Testis (tissue), 2 donors: ENCODE measurements at regions not wholly inside any gene's neighbourhood (a gene's known extent, or its start where the extent isn't known, plus 50 kb on each side); places are given as distances from the start of the nearest gene placed in this dataset.

Experiments
- POLR2A ChIP-seq: fragments of 450-650 bp; IDR thresholded peaks from one replicate; pipeline ENCODE4 v1.6.1; 2017; ENCODE audit warnings: antibody characterized with exemption, mild to moderate bottlenecking, moderate library complexity
- TF ChIP-seq, protein P1 (sequence below), 3 experiments: fragments of 450-650 bp in 2 of 3; fragments of 200-600 bp in 1 of 3; sonication (generic) in 1 of 3; IDR thresholded peaks; one replicate each; pipeline ENCODE4 v1.5.1; 2016 to 2019; ENCODE audit warnings: antibody characterized with exemption in 3 of 3, mild to moderate bottlenecking in 2 of 3, moderate library complexity in 1 of 3

DNA sequence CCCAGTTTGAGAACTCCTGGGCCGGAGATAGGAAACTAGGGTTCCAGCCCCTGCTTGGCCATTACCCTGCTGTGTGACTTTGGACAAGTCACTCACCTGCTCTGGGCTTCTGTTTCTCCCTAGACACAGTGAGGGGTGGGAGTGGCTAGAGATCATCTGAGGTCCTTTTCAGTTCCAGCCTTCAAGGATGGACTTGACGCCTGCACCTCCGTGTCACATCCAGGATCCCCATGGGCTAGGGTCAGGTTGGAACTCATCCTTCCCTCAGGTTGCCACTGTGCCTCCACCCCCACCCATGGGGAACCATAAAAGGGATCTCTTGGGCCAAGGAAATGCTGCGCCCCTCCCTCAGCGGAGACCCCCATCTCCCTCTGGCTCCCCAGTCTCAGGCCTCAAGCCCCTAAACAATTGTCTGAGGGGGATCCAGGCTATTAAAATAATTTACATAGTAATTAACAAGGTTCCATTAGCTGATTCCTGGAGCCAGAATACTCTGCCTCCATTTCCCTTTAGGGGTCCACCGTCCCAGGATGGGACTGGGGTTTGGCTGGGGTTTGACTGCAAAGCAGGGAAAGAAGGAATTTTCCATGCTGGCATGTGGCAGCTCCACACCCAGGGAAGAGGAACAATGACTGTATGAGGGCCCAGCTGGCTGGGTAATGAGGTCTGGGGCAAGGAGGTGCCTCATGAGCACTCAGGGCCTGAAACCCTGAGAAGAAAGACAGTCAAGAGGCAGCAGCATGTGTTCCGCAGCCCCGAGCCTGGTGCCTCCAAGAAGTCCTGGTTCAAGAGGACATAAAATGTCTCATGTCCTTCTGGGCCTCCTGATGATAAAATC is 177.7 kb downstream of the SMAD6 start:
- TF ChIP-seq, protein P1, sequence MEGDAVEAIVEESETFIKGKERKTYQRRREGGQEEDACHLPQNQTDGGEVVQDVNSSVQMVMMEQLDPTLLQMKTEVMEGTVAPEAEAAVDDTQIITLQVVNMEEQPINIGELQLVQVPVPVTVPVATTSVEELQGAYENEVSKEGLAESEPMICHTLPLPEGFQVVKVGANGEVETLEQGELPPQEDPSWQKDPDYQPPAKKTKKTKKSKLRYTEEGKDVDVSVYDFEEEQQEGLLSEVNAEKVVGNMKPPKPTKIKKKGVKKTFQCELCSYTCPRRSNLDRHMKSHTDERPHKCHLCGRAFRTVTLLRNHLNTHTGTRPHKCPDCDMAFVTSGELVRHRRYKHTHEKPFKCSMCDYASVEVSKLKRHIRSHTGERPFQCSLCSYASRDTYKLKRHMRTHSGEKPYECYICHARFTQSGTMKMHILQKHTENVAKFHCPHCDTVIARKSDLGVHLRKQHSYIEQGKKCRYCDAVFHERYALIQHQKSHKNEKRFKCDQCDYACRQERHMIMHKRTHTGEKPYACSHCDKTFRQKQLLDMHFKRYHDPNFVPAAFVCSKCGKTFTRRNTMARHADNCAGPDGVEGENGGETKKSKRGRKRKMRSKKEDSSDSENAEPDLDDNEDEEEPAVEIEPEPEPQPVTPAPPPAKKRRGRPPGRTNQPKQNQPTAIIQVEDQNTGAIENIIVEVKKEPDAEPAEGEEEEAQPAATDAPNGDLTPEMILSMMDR (IDR thresholded peaks at IDR 0.05): no peak
- no peak for TF ChIP-seq POLR2A
